Stimulated activated CD4-positive, alpha-beta T cell treated with anti-CD3 and anti-CD28 coated beads, Interleukin-4, amount 100 ng/mL, for 24 hours (primary cell): ENCODE measurements at regions not wholly inside any gene's neighbourhood (a gene's known extent, or its start where the extent isn't known, plus 50 kb on each side); places are given as distances from the start of the nearest gene placed in this dataset.

Source experiments
- DNase-seq: peaks from one replicate; pipeline ENCODE4 v3.0.0-alpha.2; 2020

- no peak for DNase-seq
Observed at GRCh38 chr1:4344065-4344732, 310.2 kb upstream of the AJAP1 start.

GRCh38 chr1:4345094-4345493 is 309.3 kb upstream of the AJAP1 start:
- DNase-seq: no peak

- DNase-seq: no peak
Observed at GRCh38 chr1:4346131-4346530, 308.3 kb upstream of the AJAP1 start.

GRCh38 chr1:4351453-4351852 is 303.0 kb upstream of the AJAP1 start:
- DNase-seq: no peak

GRCh38 chr1:4353090-4353856 is 301.1 kb upstream of the AJAP1 start:
- no peak for DNase-seq

GRCh38 chr1:4355839-4356238 is 298.6 kb upstream of the AJAP1 start:
- DNase-seq: no peak

GRCh38 chr1:4362314-4363044 is 291.9 kb upstream of the AJAP1 start:
- no peak for DNase-seq

- DNase-seq: no peak
Observed at GRCh38 chr1:4366091-4366490, 288.3 kb upstream of the AJAP1 start.

GRCh38 chr1:4367230-4367777 is 287.1 kb upstream of the AJAP1 start:
- DNase-seq: no peak

GRCh38 chr1:4369335-4369734 is 285.1 kb upstream of the AJAP1 start:
- no peak for DNase-seq

- DNase-seq: no peak
Observed at GRCh38 chr1:4371849-4372248, 282.6 kb upstream of the AJAP1 start.

- DNase-seq: no peak
Observed at GRCh38 chr1:4375812-4376211, 278.6 kb upstream of the AJAP1 start.

- DNase-seq: no peak
Observed at GRCh38 chr1:4379451-4380175, 274.8 kb upstream of the AJAP1 start.

- DNase-seq: no peak
Observed at GRCh38 chr1:4380564-4381168, 273.7 kb upstream of the AJAP1 start.

- DNase-seq: no peak
Observed at GRCh38 chr1:4393191-4393590, 261.2 kb upstream of the AJAP1 start.

GRCh38 chr1:4394366-4394765 is 260.0 kb upstream of the AJAP1 start:
- no peak for DNase-seq

GRCh38 chr1:4395158-4395557 is 259.3 kb upstream of the AJAP1 start:
- DNase-seq: no peak

GRCh38 chr1:4395676-4396075 is 258.7 kb upstream of the AJAP1 start:
- DNase-seq: no peak

GRCh38 chr1:4396551-4396950 is 257.9 kb upstream of the AJAP1 start:
- DNase-seq: no peak

- no peak for DNase-seq
Observed at GRCh38 chr1:4397196-4397595, 257.2 kb upstream of the AJAP1 start.

GRCh38 chr1:4402032-4402431 is 252.4 kb upstream of the AJAP1 start:
- DNase-seq: no peak

- DNase-seq: no peak
Observed at GRCh38 chr1:4404854-4405590, 249.4 kb upstream of the AJAP1 start.
